ENCODE measurements at regions not wholly inside any gene's neighbourhood (a gene's known extent, or its start where the extent isn't known, plus 50 kb on each side); places are given as distances from the start of the nearest gene placed in this dataset.

DNA sequence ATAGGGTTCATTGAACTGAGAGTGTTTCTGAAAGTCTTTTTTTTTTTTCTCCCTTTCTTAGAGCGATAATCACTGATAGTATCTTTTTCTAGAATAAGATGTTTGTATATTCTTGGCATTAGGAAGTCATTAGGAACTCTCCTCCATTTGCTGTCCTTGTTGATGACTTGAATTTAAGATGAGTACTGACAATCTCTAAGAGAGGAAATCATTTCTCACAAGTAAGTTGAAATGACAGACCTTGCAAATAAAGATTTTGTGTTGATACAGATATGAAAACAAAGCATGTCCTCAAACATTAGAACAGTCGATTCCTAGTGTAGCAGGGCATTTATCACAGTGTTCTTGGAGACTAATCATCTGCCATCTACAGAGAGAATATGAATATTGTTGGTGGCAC, 458.4 kb upstream of the SYT1 start:
- H3K9me3 ChIP-seq (ENCODE audit: control insufficient read depth, low read length): no peaks in the 10 kb centered on the region
- no peak overlapping the region for H3K9ac ChIP-seq
- no peak overlapping the region for H3K4me3 ChIP-seq (ENCODE audit: low read depth, low read length)
- H3K27me3 ChIP-seq (ENCODE audit: control insufficient read depth, insufficient read depth, low read length): no peaks in the 10 kb centered on the region
- no peak overlapping the region for H2AFZ ChIP-seq
- no peak overlapping the region for H3K27ac ChIP-seq
- no peaks in the 10 kb centered on the region for H3K79me2 ChIP-seq
- H3K4me1 ChIP-seq: no peaks in the 10 kb centered on the region
- TF ChIP-seq, protein P1, sequence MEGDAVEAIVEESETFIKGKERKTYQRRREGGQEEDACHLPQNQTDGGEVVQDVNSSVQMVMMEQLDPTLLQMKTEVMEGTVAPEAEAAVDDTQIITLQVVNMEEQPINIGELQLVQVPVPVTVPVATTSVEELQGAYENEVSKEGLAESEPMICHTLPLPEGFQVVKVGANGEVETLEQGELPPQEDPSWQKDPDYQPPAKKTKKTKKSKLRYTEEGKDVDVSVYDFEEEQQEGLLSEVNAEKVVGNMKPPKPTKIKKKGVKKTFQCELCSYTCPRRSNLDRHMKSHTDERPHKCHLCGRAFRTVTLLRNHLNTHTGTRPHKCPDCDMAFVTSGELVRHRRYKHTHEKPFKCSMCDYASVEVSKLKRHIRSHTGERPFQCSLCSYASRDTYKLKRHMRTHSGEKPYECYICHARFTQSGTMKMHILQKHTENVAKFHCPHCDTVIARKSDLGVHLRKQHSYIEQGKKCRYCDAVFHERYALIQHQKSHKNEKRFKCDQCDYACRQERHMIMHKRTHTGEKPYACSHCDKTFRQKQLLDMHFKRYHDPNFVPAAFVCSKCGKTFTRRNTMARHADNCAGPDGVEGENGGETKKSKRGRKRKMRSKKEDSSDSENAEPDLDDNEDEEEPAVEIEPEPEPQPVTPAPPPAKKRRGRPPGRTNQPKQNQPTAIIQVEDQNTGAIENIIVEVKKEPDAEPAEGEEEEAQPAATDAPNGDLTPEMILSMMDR (IDR thresholded peaks at IDR 0.05): no peak
- no peak overlapping the region for H3K4me2 ChIP-seq (ENCODE audit: low read length)
- H3K36me3 ChIP-seq (ENCODE audit: control insufficient read depth, insufficient read depth, low read length): no peaks in the 10 kb centered on the region

DNA sequence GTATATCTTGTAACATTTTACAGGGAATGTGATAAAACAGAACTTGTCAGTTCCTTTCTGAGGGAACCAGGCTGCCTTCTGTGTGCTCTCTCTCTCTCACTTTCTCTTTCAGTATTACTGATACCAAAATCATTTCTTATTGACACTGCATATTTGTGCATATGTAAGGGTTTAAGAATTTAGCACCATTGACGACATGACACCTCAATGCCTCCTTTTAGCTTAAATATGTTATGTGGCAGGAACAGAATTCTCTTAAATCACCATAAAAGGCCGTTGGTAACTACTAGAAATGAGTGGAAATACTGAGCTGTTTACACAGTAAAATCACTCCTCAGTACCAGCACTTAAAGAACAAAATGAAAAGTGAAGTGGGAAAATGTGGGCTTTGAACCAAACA, 457.7 kb upstream of the SYT1 start:
- Histone ChIP-seq H3K27me3 (ENCODE audit: control insufficient read depth, insufficient read depth, low read length) (no peaks in the 10 kb centered on the region), H3K4me1 (no peaks in the 10 kb centered on the region), H3K27ac (no peak overlapping the region), H2AFZ (no peak overlapping the region), H3K79me2 (no peaks in the 10 kb centered on the region), H3K9ac (no peak overlapping the region), H3K9me3 (ENCODE audit: control insufficient read depth, low read length) (no peaks in the 10 kb centered on the region), H3K4me3 (ENCODE audit: low read depth, low read length) (no peak overlapping the region), H3K36me3 (ENCODE audit: control insufficient read depth, insufficient read depth, low read length) (no peaks in the 10 kb centered on the region), H3K4me2 (ENCODE audit: low read length) (no peak overlapping the region)
- TF ChIP-seq, protein P1 (IDR thresholded peaks at IDR 0.05): no peak

DNA sequence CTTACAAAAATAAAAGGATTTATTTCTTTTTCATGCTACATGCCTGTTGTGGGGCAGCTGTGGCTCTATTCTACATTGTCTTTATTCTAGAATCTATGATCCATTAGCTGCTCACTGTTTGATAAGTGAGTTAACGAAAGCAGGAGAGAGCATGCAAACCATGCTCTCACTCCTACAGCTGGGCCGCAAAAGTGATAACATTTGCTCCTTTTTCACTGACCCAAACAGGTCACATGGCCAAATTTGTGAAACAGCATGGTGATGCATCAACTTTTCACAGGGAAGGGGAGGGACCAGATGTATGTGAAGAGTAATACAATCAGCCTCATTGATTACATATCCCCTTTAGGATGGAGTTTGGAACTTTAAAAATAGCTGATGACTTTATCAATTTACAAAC, 456.9 kb upstream of the SYT1 start:
- Histone ChIP-seq H3K27me3 (ENCODE audit: control insufficient read depth, insufficient read depth, low read length) (no peaks in the 10 kb centered on the region), H3K4me3 (ENCODE audit: low read depth, low read length) (no peak overlapping the region), H3K79me2 (no peaks in the 10 kb centered on the region), H2AFZ (no peak overlapping the region), H3K27ac (no peak overlapping the region), H3K9ac (no peak overlapping the region), H3K9me3 (ENCODE audit: control insufficient read depth, low read length) (no peaks in the 10 kb centered on the region), H3K36me3 (ENCODE audit: control insufficient read depth, insufficient read depth, low read length) (no peaks in the 10 kb centered on the region), H3K4me2 (ENCODE audit: low read length) (no peak overlapping the region), H3K4me1 (no peaks in the 10 kb centered on the region)
- TF ChIP-seq, protein P1 (IDR thresholded peaks at IDR 0.05): no peak

DNA sequence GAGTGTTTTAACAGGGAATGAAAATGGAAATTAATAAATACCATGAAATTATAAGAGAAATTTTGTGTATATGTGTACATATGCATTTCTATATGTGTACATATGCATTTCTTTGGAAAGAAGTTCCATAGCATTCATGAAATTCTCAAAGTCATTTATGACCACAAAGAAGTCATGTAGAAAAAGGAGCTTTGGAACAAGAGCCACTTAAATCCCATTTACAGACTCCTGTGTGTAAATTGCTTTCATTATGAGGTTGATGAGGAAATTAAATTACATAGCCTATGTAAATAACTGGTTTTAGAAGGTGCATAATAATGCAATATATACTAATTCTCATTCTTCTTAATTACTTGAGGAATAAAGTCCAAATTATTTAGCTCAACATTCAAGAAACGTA, 450.5 kb upstream of the SYT1 start:
- H3K4me3 ChIP-seq (ENCODE audit: low read depth, low read length): no peak overlapping the region
- no peaks in the 10 kb centered on the region for H3K79me2 ChIP-seq
- TF ChIP-seq, protein P1 (IDR thresholded peaks at IDR 0.05): no peak
- H3K27ac ChIP-seq: no peak overlapping the region
- no peak overlapping the region for H3K4me2 ChIP-seq (ENCODE audit: low read length)
- no peaks in the 10 kb centered on the region for H3K9me3 ChIP-seq (ENCODE audit: control insufficient read depth, low read length)
- no peak overlapping the region for H2AFZ ChIP-seq
- H3K9ac ChIP-seq: no peak overlapping the region
- no peaks in the 10 kb centered on the region for H3K27me3 ChIP-seq (ENCODE audit: control insufficient read depth, insufficient read depth, low read length)
- H3K36me3 ChIP-seq (ENCODE audit: control insufficient read depth, insufficient read depth, low read length): no peaks in the 10 kb centered on the region
- no peaks in the 10 kb centered on the region for H3K4me1 ChIP-seq

DNA sequence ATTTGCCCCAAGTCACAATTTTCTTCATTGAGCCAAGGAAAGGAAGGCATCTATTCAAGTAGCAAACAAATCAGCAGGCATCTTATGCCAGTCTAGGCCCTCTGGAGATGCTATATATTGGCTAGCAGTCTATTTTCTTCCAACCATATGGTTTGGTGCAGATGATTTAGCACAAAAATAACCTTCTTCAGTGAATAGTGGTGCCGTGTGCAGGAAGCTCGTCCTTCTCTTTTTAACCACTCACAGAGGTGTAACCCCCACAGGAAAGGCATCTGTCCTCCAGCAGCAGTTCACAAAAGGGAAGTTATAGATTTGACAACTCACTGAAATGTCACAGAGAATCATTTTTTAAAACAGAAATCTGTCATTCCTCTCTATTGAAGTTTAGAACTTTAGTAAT, 445.7 kb upstream of the SYT1 start:
- Histone ChIP-seq H3K4me2 (ENCODE audit: low read length) (no peak overlapping the region), H3K36me3 (ENCODE audit: control insufficient read depth, insufficient read depth, low read length) (no peaks in the 10 kb centered on the region), H3K79me2 (no peaks in the 10 kb centered on the region), H3K4me1 (no peaks in the 10 kb centered on the region), H2AFZ (no peak overlapping the region), H3K27ac (no peak overlapping the region), H3K27me3 (ENCODE audit: control insufficient read depth, insufficient read depth, low read length) (no peaks in the 10 kb centered on the region), H3K9ac (no peak overlapping the region), H3K4me3 (ENCODE audit: low read depth, low read length) (no peak overlapping the region), H3K9me3 (ENCODE audit: control insufficient read depth, low read length) (no peaks in the 10 kb centered on the region)
- TF ChIP-seq, protein P1 (IDR thresholded peaks at IDR 0.05): no peak

Data from parathyroid adenoma (tissue), 2 donors.